Amygdala (tissue), 56 donors: ENCODE measurements at regions not wholly inside any gene's neighbourhood (a gene's known extent, or its start where the extent isn't known, plus 50 kb on each side); places are given as distances from the start of the nearest gene placed in this dataset.

Experiments used
- DNase-seq, 56 donors: peaks; one replicate each; lab custom pipeline; 2025; lab: John Stamatoyannopoulos, UW

DNA sequence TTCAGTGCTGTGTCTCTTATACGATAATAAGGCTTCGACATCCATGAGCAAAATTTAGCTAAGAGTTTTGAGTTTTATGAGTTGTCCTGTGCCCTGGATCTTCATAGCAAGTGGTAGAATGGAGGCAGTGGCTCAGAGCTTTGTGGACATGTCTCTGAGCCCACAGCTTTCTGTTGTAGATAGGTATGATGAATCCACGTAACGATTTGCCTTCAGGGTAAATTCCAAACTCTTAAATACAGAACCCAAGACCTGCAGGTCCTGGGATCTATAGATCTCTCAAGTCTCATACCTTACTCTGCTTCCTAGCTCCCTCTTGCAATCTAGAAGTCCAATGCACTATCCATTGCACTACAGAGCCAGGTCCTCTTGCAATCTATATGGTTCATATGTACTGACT lies 59.5 kb upstream of the TLE4 start:
- DNase-seq: no peak
